NCI-H774 (cell line): ENCODE measurements at regions not wholly inside any gene's neighbourhood (a gene's known extent, or its start where the extent isn't known, plus 50 kb on each side); places are given as distances from the start of the nearest gene placed in this dataset.
"Not testable (repeated sequence)": the region's sequence is repeated elsewhere in the genome, so short reads cannot be mapped to it uniquely, and the experiment has no call there.

ENCODE experiments used
- DNase-seq: peaks from one replicate; lab custom pipeline; 2025; lab: John Stamatoyannopoulos, UW

DNA sequence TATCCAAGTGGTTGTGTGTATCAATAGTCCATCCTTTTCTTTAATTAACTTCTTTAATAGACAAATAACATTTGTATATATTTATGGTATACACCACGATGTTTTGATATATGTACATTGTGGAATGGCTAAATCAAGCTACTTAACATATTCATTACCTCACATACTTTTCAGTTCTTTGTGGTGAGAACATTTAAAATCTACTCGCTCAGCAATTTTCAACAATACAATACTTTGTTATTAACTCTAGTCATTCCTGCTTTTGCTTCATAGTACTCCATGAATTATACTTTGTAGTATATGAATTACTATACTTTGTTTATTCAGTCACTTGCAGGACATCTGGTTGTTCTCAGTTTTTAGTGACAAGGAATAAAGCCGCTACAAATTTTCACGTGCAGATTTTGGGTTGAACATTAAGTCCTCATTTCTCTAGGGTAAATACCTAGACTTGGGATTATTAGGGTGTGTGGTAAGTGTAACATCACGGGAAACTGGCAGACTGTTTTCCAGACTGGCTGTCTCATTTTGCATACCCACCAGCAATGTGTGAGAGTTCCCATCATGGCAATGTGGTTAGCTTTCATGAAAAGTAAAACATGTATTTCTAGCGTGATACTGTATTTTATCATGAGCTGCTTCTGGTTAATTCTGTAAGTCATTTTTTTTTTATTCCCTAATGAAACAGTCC is 354.4 kb upstream of the WWC1 start:
- DNase-seq, result no peak

DNA sequence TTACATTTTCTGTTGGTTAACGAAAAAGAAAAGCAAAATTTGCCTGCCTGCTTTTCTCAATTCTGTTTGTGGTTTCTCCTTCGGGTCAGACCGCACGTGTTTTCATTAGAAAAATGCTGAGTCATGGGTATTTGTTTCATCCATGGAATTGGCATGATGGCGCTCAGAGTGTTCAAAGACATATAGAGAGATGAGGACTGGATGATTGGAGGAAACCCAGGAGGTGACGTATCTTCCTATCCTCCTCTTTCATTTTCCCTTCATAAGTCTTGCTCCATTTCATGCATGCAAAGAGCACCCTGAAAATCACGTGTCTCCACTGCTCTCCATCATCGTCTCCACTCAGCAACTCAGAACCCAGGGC is 353.8 kb upstream of the WWC1 start:
- DNase-seq, result no peak

DNA sequence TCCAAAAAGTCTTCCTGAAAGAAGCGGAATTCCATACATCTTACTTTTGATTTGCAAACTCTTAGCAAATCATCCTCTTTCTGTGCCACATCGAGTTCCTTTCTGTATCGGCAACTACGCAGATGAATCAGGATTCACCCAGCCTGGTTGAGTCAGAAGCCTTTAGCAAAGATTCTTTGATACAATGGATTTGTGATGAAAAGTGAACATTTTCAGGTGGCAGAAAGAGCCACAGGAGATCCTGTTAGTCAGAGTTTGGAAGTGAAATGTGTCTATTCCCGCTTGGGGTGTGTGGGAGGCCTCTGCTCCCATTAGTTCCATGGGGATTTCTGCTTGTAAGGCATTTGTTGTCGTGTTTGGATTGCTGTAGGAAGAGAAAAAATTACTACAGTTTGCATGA is 351.8 kb upstream of the WWC1 start:
- no peak for DNase-seq

DNA sequence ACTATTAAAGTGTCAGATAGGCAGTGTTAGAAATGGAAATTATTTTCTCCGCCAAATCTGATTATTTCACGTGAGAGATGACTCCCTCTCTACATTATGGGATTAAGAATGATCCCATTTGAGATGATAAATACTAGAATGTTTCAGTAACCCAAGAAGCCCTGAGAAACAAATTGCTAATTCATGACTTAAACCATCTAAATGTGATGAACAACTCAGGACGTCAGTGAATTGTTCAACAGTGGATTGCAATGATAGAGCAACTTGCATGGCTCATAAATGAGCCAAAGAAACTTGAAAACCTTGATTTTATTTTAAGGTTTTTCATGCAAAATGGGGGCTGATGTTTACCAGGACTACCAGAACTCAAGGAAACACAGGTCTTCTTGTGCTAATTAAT is 350.5 kb upstream of the WWC1 start:
- DNase-seq, result no peak

DNA sequence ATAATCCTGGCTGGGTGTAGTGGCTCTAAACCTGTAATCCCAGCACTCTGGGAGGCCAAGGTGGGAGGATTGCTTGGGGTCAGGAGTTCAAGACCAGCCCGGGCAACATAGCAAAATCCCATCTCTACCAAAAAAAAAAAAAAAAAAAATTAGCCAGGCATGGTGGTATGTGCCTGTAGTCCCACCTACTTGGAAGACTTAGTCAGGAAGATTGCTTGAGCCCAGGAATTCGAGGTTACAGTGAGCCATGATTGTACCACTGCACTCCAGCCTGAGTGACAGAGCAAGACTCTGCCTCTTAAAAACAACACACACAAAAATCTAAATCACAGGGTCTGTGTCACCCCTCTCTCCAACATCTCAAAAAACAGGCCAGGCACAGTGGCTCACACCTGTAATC is 349.9 kb upstream of the WWC1 start:
- not testable (repeated sequence) for DNase-seq

DNA sequence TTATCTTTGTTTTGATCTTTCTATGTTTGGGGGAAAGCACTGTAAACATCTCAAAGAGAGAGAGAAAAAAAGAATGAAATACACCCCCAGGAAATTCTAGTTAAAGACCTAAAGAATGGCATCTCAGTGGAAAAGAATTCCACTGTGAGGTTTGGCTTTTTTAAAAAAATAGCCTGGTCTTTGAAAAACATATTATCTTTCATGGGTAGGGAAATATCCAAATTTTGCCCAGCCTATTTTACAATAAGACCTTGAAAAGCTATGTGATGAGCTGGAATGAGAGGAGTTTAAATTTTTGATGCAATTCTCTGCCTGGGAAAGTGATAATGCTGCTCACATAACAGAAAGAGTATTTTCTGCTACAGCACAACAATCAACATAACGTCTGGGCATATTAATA is 348.1 kb upstream of the WWC1 start:
- no peak for DNase-seq

DNA sequence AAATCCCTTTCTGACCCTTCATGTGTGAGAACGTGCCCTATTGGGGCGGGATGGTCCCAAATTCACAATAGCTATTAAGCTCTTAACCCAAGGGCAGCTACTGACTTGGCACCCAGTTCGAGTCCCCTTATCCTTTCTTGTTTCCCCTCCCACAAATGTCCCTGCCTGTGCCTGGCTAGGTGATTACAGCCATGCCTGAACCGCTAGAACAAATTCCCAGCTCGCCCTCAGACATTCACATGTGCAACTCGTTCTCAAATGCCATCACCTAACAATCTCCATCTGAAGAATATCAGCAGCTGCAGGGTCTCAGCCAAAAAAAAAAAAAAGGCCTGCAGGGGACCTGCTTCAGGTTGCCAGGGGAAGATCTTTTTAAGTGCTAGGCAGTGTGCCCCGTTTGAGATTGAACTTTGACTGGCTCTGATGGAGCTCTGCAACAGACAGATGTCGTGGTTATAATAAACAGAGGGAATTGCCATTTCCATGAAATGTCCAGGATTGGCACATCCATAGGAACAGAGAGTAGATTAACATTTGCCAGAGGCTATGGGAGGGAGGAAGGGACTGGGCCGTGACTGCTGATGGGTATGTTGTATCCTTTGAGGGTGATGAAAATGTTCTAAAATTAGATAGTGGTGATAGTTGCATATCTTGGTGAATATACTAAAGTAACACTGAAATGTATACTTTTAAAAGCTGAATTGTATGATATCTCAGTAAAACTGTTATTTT is 347.2 kb upstream of the WWC1 start:
- DNase-seq, result no peak

DNA sequence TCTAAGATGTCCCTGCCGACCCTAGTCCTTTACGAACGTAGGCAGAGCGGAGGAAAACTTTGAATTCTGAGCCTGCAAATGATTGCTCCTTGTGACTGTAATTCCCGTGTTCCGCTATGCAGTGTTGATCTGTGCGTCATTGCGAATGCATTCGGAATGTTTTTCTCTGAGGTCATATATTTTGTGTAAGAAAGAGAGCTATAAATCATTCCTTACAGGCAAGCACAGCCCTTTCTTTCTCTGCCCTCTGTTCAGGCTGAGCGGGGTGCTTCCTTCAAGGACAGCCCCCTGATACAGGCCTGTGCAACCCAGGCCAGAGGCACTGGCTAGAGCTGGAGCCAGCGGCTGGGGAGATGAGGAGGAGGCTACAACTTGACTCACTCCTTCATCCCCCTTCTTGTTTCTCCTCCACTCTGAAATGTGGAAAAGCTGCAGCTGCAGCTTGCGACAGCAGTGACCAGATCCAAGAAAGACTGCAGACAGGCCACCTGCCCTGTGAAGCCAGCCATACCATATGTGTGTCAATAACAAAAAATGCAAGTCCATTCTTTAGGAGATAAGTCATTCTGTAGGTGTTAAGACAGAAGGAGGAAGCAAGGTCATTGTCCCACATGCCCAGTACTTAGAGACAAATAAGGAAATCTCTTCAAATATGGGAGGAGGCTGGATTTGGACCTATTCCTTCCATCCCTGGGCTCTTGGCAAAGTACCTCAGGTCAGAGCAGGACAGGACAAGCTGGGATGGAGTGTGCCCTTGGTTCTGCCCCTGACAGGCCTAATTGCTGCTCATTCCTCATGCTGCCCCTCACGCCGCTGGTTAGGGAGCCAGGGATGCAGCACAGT is 345.7 kb upstream of the WWC1 start:
- DNase-seq, result no peak

DNA sequence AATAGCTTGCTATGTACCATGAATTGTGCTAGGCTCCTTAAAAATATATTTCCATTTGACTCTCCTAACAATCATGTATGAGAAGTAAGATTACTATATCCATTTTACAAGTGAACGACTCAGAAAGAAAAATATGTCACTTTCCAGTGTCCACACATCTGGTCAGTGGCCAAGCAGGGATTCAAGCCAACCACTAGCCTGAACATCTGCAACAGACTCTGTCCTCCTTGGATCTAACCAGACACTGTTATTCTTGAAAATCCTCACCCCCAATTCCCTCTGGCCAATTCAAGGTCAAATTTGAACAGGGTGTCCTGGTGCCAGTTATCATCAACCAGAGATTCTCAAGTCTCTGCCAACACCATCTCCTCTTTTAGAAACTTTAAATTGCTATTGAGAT is 344.1 kb upstream of the WWC1 start:
- no peak for DNase-seq

DNA sequence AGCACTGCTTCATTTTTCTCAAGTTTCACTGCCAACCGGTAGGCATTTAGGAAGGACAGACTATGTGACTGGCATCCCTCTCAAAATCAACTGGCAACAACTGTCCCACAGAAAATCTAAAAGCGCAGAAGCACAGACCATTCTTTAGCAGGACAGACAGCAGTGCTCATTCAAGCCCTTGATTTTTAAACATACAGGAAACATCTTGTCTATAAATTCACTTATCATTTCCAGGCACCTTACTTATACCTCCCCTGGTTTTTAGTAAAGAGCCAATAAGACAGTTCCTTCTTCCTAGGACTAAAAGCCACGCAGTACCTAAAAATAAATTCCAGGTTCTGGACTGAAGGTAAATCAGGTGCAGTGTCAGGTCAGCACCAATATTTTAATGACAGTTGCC is 343.2 kb upstream of the WWC1 start:
- no peak for DNase-seq

DNA sequence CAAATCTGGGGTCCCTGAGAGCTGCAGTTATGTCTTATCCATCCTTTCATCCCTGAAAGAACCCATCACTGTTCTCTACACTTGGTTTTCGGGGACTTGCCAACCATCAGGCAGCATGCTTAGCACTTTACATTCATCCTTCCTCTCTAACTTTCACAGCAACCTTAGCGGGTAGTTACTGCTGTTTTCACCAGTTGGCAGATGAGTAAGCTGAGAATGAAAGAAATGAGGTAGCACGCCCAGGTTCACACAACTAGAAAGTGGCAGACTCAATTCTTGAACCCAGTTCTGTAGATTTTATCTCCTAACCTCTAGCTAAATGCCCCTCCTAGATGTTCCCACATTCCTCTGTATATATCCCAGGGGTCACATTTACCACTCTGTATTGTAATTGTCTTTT is 342.0 kb upstream of the WWC1 start:
- DNase-seq, result no peak

DNA sequence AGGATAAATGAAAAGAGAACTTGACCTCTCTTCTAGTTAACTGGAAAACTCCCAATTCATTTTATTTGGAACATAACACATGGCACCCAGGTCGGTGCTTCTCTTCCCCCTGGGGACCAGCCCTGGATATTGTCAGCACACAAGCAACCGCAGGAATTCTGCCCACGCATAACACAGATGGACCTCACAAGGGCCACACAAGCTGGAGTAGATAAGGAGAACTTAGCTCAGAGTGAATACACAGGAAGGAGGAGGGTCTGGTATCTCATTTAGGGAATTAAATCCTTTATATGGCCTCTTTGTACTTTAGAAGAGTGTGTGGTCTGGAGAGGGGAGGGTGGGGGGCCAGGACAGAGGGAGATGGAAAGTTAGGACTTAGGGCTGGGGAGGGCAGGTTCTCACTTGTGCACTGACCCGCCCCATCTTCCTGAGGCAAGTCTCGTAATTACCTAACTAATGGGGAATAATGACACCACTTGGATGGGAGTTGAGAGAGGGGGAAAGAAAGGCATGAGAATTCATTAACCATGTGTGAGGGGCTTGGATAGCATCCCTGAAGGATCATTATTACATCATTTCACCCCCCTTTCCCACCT is 341.2 kb upstream of the WWC1 start:
- DNase-seq, result no peak

DNA sequence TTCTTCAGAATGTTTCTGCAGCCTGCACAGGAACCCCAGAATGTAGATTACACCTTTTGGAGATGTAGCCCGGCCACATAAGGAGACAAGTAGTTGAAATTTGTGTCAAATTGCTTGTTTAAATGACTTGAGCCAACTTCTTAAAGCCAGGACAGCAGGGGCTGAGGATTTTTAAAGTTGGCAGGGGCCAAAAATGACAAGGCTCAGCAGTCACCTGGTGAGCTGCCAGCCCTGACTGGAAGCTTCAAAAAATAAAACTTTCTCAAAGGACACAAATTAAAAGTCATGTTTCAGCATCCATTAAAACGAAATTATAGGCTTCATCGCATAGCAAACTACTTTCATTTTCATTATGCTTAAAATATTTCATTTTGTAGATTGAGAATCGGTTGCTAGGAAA is 340.3 kb upstream of the WWC1 start:
- DNase-seq, result no peak

DNA sequence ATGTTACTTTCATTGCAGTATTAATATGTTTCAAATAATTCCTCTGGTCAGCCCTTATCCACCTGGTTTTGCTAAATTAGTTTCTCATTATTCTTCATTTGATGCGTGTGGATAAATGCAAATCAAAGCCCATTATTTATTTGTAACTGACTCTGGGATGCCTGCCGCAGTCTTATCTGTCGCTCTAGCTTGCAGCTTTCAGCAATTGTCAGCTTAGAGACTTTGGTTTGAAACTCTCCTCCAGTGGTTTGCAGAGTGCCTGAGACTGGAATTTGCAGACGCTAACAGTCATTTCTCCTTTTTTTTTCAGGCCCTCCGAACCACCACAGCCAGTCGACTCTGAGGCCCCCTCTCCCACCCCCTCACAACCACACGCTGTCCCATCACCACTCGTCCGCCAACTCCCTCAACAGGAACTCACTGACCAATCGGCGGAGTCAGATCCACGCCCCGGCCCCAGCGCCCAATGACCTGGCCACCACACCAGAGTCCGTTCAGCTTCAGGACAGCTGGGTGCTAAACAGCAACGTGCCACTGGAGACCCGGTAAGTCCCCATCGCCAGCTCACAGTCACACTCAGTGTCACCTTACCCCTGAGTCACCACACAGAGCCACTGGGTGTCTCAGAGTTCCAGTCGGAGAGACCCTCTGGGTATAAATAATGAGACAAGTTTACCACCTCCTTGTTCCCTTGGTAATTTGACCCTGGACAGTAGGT is 339.0 kb upstream of the WWC1 start:
- no peak for DNase-seq

DNA sequence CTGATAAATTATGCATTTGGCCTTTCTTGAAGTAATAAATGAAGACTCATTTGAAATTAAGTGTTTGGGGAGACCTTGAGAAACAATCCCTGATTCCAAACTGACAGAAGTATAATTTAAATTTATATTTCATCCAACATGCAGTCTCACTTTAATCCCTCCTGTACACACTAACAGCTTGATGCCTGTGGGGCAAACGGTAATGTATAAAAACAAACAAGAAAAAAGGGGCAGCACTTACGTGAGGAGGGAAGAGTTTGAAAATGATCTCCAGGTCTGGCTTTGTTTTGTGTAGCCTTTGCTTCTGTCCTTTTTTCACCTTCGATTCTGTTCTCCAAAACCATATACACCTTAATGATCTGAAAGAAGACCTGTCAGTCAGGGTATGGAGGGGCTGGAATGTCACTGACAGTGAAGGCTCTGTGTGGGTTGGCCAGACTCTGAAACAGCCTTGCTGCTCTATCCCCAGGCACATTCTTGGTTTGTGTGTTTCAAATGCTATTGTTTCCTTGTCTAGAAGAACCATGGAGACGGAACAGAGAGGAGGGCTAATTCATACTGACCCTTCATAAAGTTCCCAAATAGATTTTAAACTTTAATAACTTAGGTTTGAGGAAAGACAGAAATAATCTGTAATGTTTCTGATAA is 338.2 kb upstream of the WWC1 start:
- DNase-seq, result no peak

DNA sequence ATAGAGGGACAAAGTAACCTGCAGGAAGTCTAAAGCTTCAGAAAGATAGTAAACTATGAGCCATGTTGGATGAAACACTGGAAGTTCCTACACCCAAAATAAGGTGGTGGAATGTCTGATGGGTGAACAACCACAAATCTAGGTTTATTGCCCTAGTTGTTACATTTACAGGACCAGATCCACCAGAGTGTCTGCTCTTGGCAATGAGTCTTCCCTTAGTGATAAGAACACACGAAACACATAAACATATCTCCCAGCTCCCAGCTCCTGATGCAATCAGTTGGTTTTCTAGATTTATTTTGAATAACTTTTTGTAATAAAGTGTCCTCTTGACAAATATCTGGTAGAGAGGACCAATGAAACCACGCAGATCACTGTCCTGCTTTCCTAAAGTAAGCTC is 329.7 kb upstream of the WWC1 start:
- DNase-seq, result no peak

DNA sequence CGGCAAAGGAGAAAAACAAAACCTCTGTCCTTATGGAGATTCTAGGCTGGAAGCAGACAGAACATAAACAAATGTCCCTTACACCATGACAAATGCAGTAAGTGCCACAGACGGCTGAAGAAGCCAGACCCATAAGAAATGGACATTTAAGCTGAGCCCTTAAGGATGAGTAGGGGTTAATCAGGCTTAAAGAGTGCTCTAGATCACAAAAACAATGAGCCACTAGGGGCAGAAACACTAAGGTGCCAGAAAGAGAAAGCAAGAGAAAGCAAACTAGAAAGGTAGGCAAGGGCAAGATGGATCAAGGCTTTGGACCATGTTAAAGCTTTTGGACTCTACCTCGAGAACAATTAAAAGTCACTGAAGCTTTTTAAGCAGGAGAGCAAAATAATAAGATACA is 326.9 kb upstream of the WWC1 start:
- DNase-seq, result no peak

DNA sequence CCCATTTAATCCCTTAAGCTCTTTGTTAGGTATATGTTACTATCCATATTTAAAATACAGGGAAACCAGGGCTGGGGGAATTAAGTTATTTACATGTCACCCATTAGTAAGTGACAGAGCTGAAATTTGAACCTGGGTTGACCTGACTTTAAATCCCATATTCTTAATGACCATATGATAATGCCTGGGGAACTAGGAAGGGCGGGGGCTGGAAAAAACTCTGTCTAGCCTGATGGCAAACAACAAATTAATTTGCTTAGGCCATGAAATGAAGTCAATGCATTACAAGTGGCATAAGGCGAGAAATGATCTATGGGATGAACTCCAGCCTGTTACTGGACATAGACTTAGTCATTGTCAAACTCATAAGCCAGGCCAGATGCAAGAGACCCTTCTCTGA is 325.7 kb upstream of the WWC1 start:
- DNase-seq, result no peak

DNA sequence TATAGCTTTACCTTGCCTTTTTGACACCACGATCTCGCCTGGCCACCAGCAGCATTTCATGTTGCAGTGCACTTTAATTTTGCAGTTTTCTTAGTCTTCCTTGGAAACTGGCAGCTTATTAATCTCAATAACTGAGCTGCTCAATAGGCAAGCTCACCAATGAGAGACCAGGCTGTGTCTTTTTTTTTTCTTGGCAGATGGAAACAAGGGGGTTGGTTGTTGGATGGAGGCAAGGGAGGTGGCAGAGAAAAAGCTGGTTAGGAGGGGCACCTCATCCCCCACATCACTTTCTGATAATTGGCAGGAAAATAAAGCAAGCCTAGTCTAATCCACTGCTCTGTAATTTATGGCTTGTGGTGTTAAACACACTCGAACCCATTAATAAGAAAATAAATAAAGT is 324.5 kb upstream of the WWC1 start:
- DNase-seq, result no peak

DNA sequence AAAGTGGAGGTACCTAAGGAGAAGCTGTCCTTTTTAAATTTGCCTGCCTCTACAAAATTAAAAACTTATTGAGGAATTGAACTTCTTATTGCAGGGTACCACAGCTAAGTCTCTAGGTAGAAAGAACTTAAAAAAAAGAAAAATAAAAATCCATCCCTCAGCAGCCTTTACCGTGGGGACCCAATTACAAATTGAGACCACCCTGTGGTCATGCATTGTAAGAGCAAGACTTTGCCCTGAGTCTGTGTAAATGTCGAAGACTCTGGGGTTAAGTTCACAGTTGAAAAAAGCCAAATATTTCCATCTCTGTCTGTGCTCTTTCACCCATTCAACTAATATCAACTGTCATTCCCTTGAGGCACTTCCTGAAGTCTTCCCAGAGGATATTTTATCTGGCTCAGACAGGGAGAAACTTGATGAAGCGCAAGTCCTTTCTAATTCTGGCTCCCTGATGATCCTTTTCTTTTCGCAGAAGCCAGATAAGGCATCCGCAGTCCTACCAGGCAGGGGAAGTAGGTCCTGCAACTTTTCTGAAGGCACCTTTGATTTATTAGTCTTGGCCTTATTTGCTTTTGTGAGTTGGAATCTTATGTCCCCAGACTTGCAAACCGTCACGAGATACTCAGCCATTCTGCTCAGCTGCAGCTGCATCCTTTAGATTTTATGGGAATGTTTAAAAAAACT is 323.8 kb upstream of the WWC1 start:
- DNase-seq, result no peak

DNA sequence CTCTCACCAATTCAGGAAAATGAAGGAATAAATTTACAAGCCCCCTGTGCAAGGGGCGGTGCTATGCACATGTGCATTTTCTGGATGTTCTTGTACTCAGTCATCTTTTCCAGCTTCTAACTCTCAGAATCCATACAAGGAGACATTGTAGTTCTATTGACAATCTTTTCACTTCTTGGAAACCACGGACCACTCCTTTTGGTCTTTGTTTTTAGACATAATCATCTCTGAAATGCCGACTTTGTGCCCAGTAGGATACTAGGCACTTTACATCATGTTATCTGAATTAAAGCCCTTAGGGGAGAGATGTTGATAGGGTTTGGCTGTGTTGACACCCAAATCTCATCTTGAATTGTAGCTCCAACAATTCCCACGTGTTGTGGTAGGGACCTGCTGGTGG is 322.6 kb upstream of the WWC1 start:
- no peak for DNase-seq
